ENCODE measurements at regions not wholly inside any gene's neighbourhood (a gene's known extent, or its start where the extent isn't known, plus 50 kb on each side); places are given as distances from the start of the nearest gene placed in this dataset.
A peak's percentile ranks its signal among the peaks of the same experiment; 100 is the strongest.

DNA sequence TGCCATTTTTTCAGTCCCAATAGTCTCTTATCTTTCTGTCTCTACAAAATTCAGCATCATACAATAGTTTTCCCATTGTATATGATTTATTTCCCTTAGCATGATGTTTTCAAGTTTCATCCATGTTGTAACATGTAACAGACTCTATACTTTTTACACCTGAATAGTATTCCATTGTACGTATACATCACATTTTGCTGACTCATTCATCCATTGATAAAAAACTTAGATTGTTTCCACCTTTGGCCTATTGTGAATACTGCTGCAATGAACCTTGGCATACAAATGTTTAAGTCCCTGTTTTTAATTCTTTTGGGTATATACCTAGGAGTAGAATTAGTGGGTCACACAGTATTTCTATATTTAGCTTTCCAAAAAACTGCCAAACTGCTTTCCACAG is 349.3 kb upstream of the CDH2 start:
- H3K4me1 ChIP-seq (ENCODE audit: insufficient read depth, low read length) = no peaks in the 10 kb centered on the region
- H3K4me2 ChIP-seq (ENCODE audit: low read depth, low read length) = no peak overlapping the region
- H2AFZ ChIP-seq (ENCODE audit: low read length) = no peak overlapping the region
- intact Hi-C loops (cut with micrococcal nuclease; ENCODE audit: unreplicated experiment) = no loop called here
- no peak overlapping the region for H3K27ac ChIP-seq (ENCODE audit: extremely low read length, insufficient read depth, low read length)
- no peak overlapping the region for H3K4me3 ChIP-seq (replicated peaks in 1 of 3; ENCODE audit: insufficient read depth in 1 of 3, low read depth in 2 of 3, low read length in 3 of 3)
- CTCF ChIA-PET (ENCODE audit: low intra/inter-chr PET ratio, low total read pairs) = no interaction called here
- H3K36me3 ChIP-seq (replicated peaks in 1 of 2; ENCODE audit: control insufficient read depth in 1 of 2, insufficient read depth in 2 of 2, low read length in 2 of 2) = no peaks in the 10 kb centered on the region
- ATAC-seq = no peak
- WGBS (ENCODE audit: low lambda C conversion rate) = 6% methylated on average over 1 of the region's 1 CpG
- no peak for DNase-seq (ENCODE audit: low spot score)
- BruUV-seq (replicated peaks) = no TSS peak
- no peak overlapping the region for H3K9ac ChIP-seq (ENCODE audit: insufficient read depth, low read depth, low read length)
- no peaks in the 10 kb centered on the region for H3K27me3 ChIP-seq (ENCODE audit: control insufficient read depth in 1 of 2, insufficient read depth in 2 of 2, low read length in 2 of 2)
- no peaks in the 10 kb centered on the region for H4K20me1 ChIP-seq (ENCODE audit: insufficient read depth, low read length)
- TF ChIP-seq BORCS8-MEF2B (CRISPR knock-in tag; IDR thresholded peaks at IDR 0.05) (no peak), FOSL2 (CRISPR knock-in tag; IDR thresholded peaks at IDR 0.05) (no peak), NFE2L2 (IDR thresholded peaks at IDR 0.05; ENCODE audit: low read length) (peak; percentile 83), MAFF (IDR thresholded peaks at IDR 0.05; ENCODE audit: low read depth, low read length) (peak; percentile 35; the same call in 1 of the 2 replicates), MAFK (conservative IDR thresholded peaks at IDR 0.05 in 1 of 2, IDR thresholded peaks at IDR 0.05 in 1 of 2; ENCODE audit: low read length in 2 of 2) (peak; percentile 42 to 69; a peak in 3 of 4 replicates)
- no peak for FAIRE-seq
- no peaks in the 10 kb centered on the region for H3K9me3 ChIP-seq (ENCODE audit: low read length)
- POLR2A ChIA-PET = no interaction called here
- no peaks in the 10 kb centered on the region for H3K79me2 ChIP-seq (ENCODE audit: insufficient read depth, low read length)
- in situ Hi-C loops (cut with HindIII; ENCODE audit: extremely low pct_ligation_motif_present, low pct_unique_long_range_greater_than_20kb) = no loop called here

- ATAC-seq = no peak
These were observed 347.0 kb upstream of the CDH2 start for GRCh38 chr18:28523758-28524475.

More at GRCh38 chr18:28523758-28524475, 347.0 kb upstream of the CDH2 start:
- H3K4me3 ChIP-seq (replicated peaks in 1 of 3; ENCODE audit: insufficient read depth in 1 of 3, low read depth in 2 of 3, low read length in 3 of 3) = no peak overlapping the region
- intact Hi-C loops (cut with micrococcal nuclease; ENCODE audit: unreplicated experiment) = no loop called here
- H3K79me2 ChIP-seq (ENCODE audit: insufficient read depth, low read length) = no peaks in the 10 kb centered on the region
- H3K27me3 ChIP-seq (ENCODE audit: control insufficient read depth in 1 of 2, insufficient read depth in 2 of 2, low read length in 2 of 2) = no peaks in the 10 kb centered on the region
- FAIRE-seq (no peak), DNase-seq (ENCODE audit: low spot score) (no peak)
- WGBS (ENCODE audit: low lambda C conversion rate) = 26% methylated on average over 10 of the region's 10 CpGs
- ChIA-PET POLR2A (no interaction called here), CTCF (ENCODE audit: low intra/inter-chr PET ratio, low total read pairs) (no interaction called here)
- in situ Hi-C loops (cut with HindIII; ENCODE audit: extremely low pct_ligation_motif_present, low pct_unique_long_range_greater_than_20kb) = no loop called here
- no peaks in the 10 kb centered on the region for H3K4me1 ChIP-seq (ENCODE audit: insufficient read depth, low read length)
- BruUV-seq (replicated peaks) = no TSS peak
- no peak overlapping the region for H2AFZ ChIP-seq (ENCODE audit: low read length)
- TF ChIP-seq ZNF143 (CRISPR knock-in tag; IDR thresholded peaks at IDR 0.05) = no peak
- TF ChIP-seq ZNF552 (CRISPR knock-in tag; IDR thresholded peaks at IDR 0.05; ENCODE audit: borderline replicate concordance) = no peak
- TF ChIP-seq SP1 (IDR thresholded peaks at IDR 0.05) = no peak
- TF ChIP-seq SP1 (CRISPR knock-in tag; IDR thresholded peaks at IDR 0.05) = no peak
- TF ChIP-seq ATRX (CRISPR knock-in tag; IDR thresholded peaks at IDR 0.05; ENCODE audit: borderline replicate concordance) = no peak
- no peak for TF ChIP-seq ZNF326 (CRISPR knock-in tag; IDR thresholded peaks at IDR 0.05; ENCODE audit: borderline replicate concordance)
- TF ChIP-seq ZNF362 (CRISPR knock-in tag; IDR thresholded peaks at IDR 0.05; ENCODE audit: borderline replicate concordance) = no peak
- TF ChIP-seq KDM3A (CRISPR knock-in tag; IDR thresholded peaks at IDR 0.05; ENCODE audit: low read depth) = no peak
- TF ChIP-seq, protein P1, sequence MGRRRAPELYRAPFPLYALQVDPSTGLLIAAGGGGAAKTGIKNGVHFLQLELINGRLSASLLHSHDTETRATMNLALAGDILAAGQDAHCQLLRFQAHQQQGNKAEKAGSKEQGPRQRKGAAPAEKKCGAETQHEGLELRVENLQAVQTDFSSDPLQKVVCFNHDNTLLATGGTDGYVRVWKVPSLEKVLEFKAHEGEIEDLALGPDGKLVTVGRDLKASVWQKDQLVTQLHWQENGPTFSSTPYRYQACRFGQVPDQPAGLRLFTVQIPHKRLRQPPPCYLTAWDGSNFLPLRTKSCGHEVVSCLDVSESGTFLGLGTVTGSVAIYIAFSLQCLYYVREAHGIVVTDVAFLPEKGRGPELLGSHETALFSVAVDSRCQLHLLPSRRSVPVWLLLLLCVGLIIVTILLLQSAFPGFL (CRISPR knock-in tag; IDR thresholded peaks at IDR 0.05) = no peak
- TF ChIP-seq TGIF2 (CRISPR knock-in tag; IDR thresholded peaks at IDR 0.05) = no peak
- H3K4me2 ChIP-seq (ENCODE audit: low read depth, low read length) = no peak overlapping the region
- H3K9me3 ChIP-seq (ENCODE audit: low read length) = no peaks in the 10 kb centered on the region
- H3K27ac ChIP-seq (ENCODE audit: extremely low read length, insufficient read depth, low read length) = no peak overlapping the region
- no peaks in the 10 kb centered on the region for H3K36me3 ChIP-seq (replicated peaks in 1 of 2; ENCODE audit: control insufficient read depth in 1 of 2, insufficient read depth in 2 of 2, low read length in 2 of 2)
- H3K9ac ChIP-seq (ENCODE audit: insufficient read depth, low read depth, low read length) = no peak overlapping the region
- H4K20me1 ChIP-seq (ENCODE audit: insufficient read depth, low read length) = no peaks in the 10 kb centered on the region
